Neuronal stem cell (in vitro differentiated cells): ENCODE measurements at regions not wholly inside any gene's neighbourhood (a gene's known extent, or its start where the extent isn't known, plus 50 kb on each side); places are given as distances from the start of the nearest gene placed in this dataset.

ENCODE experiments used
- DNase-seq: peaks from one replicate; pipeline ENCODE4 v3.0.0-alpha.2; 2013; ENCODE audit warnings: low spot score
- H2AFZ ChIP-seq: one replicate; pipeline ENCODE4 v1.6.1; 2013; ENCODE audit warnings: mild to moderate bottlenecking, low read length, inconsistent platforms
- H2AK5ac ChIP-seq: 2 replicates; pipeline ENCODE4 v1.6.1; 2013; ENCODE audit warnings: low read depth, mild to moderate bottlenecking, inconsistent platforms, low read length, moderate library complexity, mixed read lengths
- H2BK120ac ChIP-seq: 2 replicates; pipeline ENCODE4 v1.6.1; 2013; ENCODE audit warnings: low read depth, mild to moderate bottlenecking, inconsistent platforms, low read length, moderate library complexity, mixed read lengths
- H2BK12ac ChIP-seq: one replicate; pipeline ENCODE4 v1.6.1; 2013; ENCODE audit warnings: low read length, inconsistent platforms
- H2BK15ac ChIP-seq: 2 replicates; pipeline ENCODE4 v1.6.1; 2013; ENCODE audit warnings: mild to moderate bottlenecking, low read length, inconsistent platforms, mixed read lengths
- H2BK5ac ChIP-seq: one replicate; pipeline ENCODE4 v1.6.1; 2013; ENCODE audit warnings: inconsistent platforms, mild to moderate bottlenecking, low read length, moderate library complexity
- H3K14ac ChIP-seq: one replicate; pipeline ENCODE4 v1.6.1; 2013; ENCODE audit warnings: low read length, inconsistent platforms
- H3K18ac ChIP-seq: 2 replicates; pipeline ENCODE4 v1.6.1; 2013; ENCODE audit warnings: low read length, inconsistent platforms
- H3K23ac ChIP-seq: 2 replicates; pipeline ENCODE4 v1.6.1; 2013; ENCODE audit warnings: low read depth, mild to moderate bottlenecking, mixed read lengths, low read length, inconsistent platforms; ENCODE audit not compliant: poor library complexity
- H3K27ac ChIP-seq: replicated peaks from 3 replicates; pipeline ENCODE4 v1.5.1; 2013; ENCODE audit warnings: low read length, inconsistent platforms
- H3K27me3 ChIP-seq, 3 experiments: 2 replicates each; pipeline ENCODE4 v1.6.1; 2013; ENCODE audit warnings: low read length in 3 of 3, mild to moderate bottlenecking in 2 of 3, inconsistent platforms in 1 of 3, low read depth in 1 of 3, mixed read lengths in 1 of 3, moderate library complexity in 1 of 3; ENCODE audit not compliant: control insufficient read depth in 3 of 3, insufficient read depth in 3 of 3
- H3K36me3 ChIP-seq, 2 donors: replicated peaks in 1 of 2; 2 replicates each; pipeline ENCODE4 v1.6.1; 2013; ENCODE audit warnings: low read length in 2 of 2; ENCODE audit not compliant: control insufficient read depth in 2 of 2, insufficient read depth in 2 of 2
- H3K4ac ChIP-seq: 2 replicates; pipeline ENCODE4 v1.6.1; 2013; ENCODE audit warnings: inconsistent platforms, mild to moderate bottlenecking, low read length, moderate library complexity
- H3K4me1 ChIP-seq, 2 donors: 1 replicate in 1 of 2; 2 replicates in 1 of 2; pipeline ENCODE4 v1.6.1; 2013; ENCODE audit warnings: low read length in 2 of 2, low read depth in 1 of 2; ENCODE audit not compliant: control insufficient read depth in 2 of 2, insufficient read depth in 1 of 2
- H3K4me2 ChIP-seq: one replicate; pipeline ENCODE4 v1.6.1; 2013; ENCODE audit warnings: mild to moderate bottlenecking, low read length, inconsistent platforms; ENCODE audit not compliant: insufficient read depth, poor library complexity, severe bottlenecking
- H3K4me3 ChIP-seq, 2 donors: 2 replicates each; pipeline ENCODE4 v1.5.1; 2013; ENCODE audit warnings: low read length in 2 of 2, mild to moderate bottlenecking in 2 of 2, inconsistent platforms in 1 of 2, moderate library complexity in 1 of 2
- H3K79me1 ChIP-seq: one replicate; pipeline ENCODE4 v1.6.1; 2013; ENCODE audit warnings: low read depth, mild to moderate bottlenecking, inconsistent platforms, low read length, moderate library complexity
- H3K9ac ChIP-seq: one replicate; pipeline ENCODE4 v1.6.1; 2013; ENCODE audit warnings: mild to moderate bottlenecking, low read depth, low read length, inconsistent platforms; ENCODE audit not compliant: poor library complexity
- H3K9me3 ChIP-seq, 2 donors: replicated peaks in 1 of 2; 2 replicates each; pipeline versions ENCODE3 to v1.6.1; 2013; ENCODE audit warnings: low read length in 2 of 2, mild to moderate bottlenecking in 2 of 2, inconsistent platforms in 1 of 2, low read depth in 1 of 2, mixed read lengths in 1 of 2, moderate library complexity in 1 of 2; ENCODE audit not compliant: control insufficient read depth in 2 of 2, insufficient read depth in 1 of 2
- H4K8ac ChIP-seq: one replicate; pipeline ENCODE4 v1.6.1; 2013; ENCODE audit warnings: low read depth, mild to moderate bottlenecking, inconsistent platforms, low read length, moderate library complexity
- H4K91ac ChIP-seq: one replicate; pipeline ENCODE4 v1.6.1; 2013; ENCODE audit warnings: low read length, low read depth, mild to moderate bottlenecking, inconsistent platforms; ENCODE audit not compliant: poor library complexity
- WGBS, 2 donors: extraction: QIAGEN DNeasy Blood & Tissue Kit; methylation state at CpG; one replicate each; pipeline ENCODE4 v1.1.7; 2013; ENCODE audit warnings: missing lambda C conversion rate in 2 of 2, mixed read lengths in 1 of 2; ENCODE audit not compliant: insufficient read length in 2 of 2, insufficient replicate concordance in 1 of 2; ENCODE audit errors: extremely low coverage in 2 of 2; 5-methylcytosine and 5-hydroxymethylcytosine counted together

DNA sequence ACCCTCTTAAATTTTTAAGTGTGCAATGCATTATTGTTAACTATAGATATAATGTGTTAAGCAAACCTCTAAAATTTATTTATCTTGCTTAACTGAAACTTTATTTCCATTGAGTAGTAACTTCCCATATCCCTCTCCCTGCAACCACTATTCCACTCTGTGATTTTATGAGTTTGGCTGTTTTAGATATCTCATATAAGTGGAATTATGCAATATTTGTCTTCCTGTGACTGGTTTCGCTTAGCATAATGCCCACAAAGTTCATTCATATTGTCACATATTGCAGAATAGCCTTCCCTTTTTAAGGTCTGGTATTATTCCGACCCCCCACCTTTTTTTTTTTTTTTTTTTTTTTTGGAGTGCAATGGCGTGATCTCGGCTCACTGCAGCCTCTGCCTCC lies 247.6 kb downstream of the EMP1 start:
- Histone ChIP-seq H4K91ac (no peak overlapping the region), H3K36me3 (no peaks in the 10 kb centered on the region), H3K18ac (no peak overlapping the region), H3K27me3 (no peaks in the 10 kb centered on the region), H3K27ac (no peak overlapping the region), H3K23ac (no peak overlapping the region), H3K4me3 (no peak overlapping the region), H2BK120ac (no peak overlapping the region), H3K4me2 (no peak overlapping the region), H3K4me1 (no peaks in the 10 kb centered on the region), H3K9ac (no peak overlapping the region), H2BK15ac (no peak overlapping the region), H2AFZ (no peak overlapping the region), H2BK5ac (no peak overlapping the region), H3K79me1 (no peaks in the 10 kb centered on the region), H2AK5ac (no peak overlapping the region), H3K4ac (no peak overlapping the region), H3K14ac (no peak overlapping the region), H4K8ac (no peak overlapping the region), H3K9me3 (no peaks in the 10 kb centered on the region), H2BK12ac (no peak overlapping the region)
- DNase-seq, result no peak
- WGBS, 2 donors, result no CpG with 5 or more reads among the region's 4 CpGs

DNA sequence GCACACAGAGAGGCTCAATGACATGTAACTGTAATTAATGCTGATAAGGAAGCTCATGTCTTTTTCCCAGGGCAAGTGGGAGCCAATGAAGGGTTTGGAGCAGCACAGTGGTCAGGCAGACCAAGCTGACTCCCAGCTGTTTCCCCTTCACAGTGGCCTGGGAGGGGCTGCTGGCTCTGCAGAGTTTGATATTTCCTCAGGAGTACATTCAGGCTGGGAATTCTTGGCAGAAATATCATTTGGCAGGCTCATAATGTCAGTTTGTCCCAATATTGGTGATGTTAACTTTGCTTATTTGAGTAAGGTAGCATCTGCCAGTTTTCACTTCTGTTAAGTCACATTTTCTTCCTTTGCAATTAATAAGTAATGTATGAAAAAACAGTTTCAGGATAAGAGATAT lies 247.0 kb downstream of the EMP1 start:
- no peak overlapping the region for H3K27ac ChIP-seq
- no peak overlapping the region for H4K8ac ChIP-seq
- H3K4me2 ChIP-seq, result no peak overlapping the region
- H3K14ac ChIP-seq, result no peak overlapping the region
- no peaks in the 10 kb centered on the region for H3K9me3 ChIP-seq
- H3K23ac ChIP-seq, result no peak overlapping the region
- no peak for DNase-seq
- H2AK5ac ChIP-seq, result no peak overlapping the region
- no peak overlapping the region for H2BK5ac ChIP-seq
- no peak overlapping the region for H2AFZ ChIP-seq
- H3K4me1 ChIP-seq, result no peaks in the 10 kb centered on the region
- no peaks in the 10 kb centered on the region for H3K36me3 ChIP-seq
- H3K9ac ChIP-seq, result no peak overlapping the region
- no peak overlapping the region for H3K4ac ChIP-seq
- H3K27me3 ChIP-seq, result no peaks in the 10 kb centered on the region
- H2BK12ac ChIP-seq, result no peak overlapping the region
- no peak overlapping the region for H4K91ac ChIP-seq
- H2BK15ac ChIP-seq, result no peak overlapping the region
- H2BK120ac ChIP-seq, result no peak overlapping the region
- H3K18ac ChIP-seq, result no peak overlapping the region
- no peaks in the 10 kb centered on the region for H3K79me1 ChIP-seq
- no peak overlapping the region for H3K4me3 ChIP-seq

DNA sequence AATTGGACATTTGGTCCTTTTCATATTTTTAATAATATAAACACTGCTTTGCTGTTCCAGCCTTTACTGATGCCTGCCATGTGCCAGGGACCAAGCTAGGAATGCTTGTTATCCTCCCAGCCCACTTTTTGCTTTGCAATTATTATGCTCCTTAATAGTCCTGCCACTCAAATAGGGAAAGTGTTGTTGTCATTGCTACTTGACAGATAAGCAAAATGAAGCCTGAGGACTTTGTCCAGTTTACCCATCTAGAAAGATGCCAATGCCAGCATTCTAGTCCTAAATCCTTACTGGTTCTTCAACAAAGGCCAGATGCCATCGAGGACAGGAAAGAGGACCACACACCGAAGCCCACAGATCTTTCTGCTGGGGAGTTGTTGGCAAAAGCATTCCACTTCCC lies 246.5 kb downstream of the EMP1 start:
- no peak overlapping the region for H2AK5ac ChIP-seq
- H3K4ac ChIP-seq, result no peak overlapping the region
- H4K8ac ChIP-seq, result no peak overlapping the region
- no peak overlapping the region for H3K4me2 ChIP-seq
- no peak for DNase-seq
- H2BK12ac ChIP-seq, result no peak overlapping the region
- no peaks in the 10 kb centered on the region for H3K4me1 ChIP-seq
- no peak overlapping the region for H2BK120ac ChIP-seq
- no peak overlapping the region for H3K18ac ChIP-seq
- H3K36me3 ChIP-seq, result no peaks in the 10 kb centered on the region
- no peaks in the 10 kb centered on the region for H3K79me1 ChIP-seq
- H3K23ac ChIP-seq, result no peak overlapping the region
- no peaks in the 10 kb centered on the region for H3K27me3 ChIP-seq
- no peak overlapping the region for H3K4me3 ChIP-seq
- no peak overlapping the region for H2BK15ac ChIP-seq
- no CpG with 5 or more reads among the region's 2 CpGs for WGBS, 2 donors
- no peak overlapping the region for H2BK5ac ChIP-seq
- no peak overlapping the region for H3K14ac ChIP-seq
- H3K27ac ChIP-seq, result no peak overlapping the region
- no peak overlapping the region for H2AFZ ChIP-seq
- H3K9ac ChIP-seq, result no peak overlapping the region
- no peaks in the 10 kb centered on the region for H3K9me3 ChIP-seq
- H4K91ac ChIP-seq, result no peak overlapping the region

DNA sequence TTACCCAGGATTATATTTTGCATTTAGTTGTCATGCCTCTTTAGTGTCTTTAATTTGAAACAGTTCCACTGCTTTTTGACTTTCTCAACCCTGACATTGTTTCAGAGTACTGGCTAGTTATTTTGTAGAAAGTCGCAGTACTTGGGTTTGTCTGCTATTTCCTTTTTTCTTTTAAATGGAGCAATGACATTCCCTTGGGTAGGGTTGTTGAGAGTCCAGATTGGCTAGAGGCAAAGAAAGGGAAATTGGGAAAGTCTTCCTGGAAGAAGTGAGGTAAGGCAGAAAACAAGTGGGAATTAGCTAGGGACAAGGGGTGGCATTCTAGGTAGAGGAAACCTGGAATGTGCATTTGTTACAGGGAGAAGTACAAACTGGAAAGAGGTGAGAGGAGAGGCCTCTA lies 245.9 kb downstream of the EMP1 start:
- Histone ChIP-seq H2AK5ac (no peak overlapping the region), H3K4me2 (no peak overlapping the region), H3K27ac (no peak overlapping the region), H3K36me3 (no peaks in the 10 kb centered on the region), H4K8ac (no peak overlapping the region), H3K4me1 (no peaks in the 10 kb centered on the region), H3K4ac (no peak overlapping the region), H3K14ac (no peak overlapping the region), H2BK5ac (no peak overlapping the region), H2BK15ac (no peak overlapping the region), H3K9ac (no peak overlapping the region), H3K18ac (no peak overlapping the region), H3K27me3 (no peaks in the 10 kb centered on the region), H3K23ac (no peak overlapping the region), H2BK12ac (no peak overlapping the region), H2BK120ac (no peak overlapping the region), H3K4me3 (no peak overlapping the region), H2AFZ (no peak overlapping the region), H3K9me3 (no peaks in the 10 kb centered on the region), H4K91ac (no peak overlapping the region), H3K79me1 (no peaks in the 10 kb centered on the region)
- WGBS, 2 donors, result no CpG with 5 or more reads among the region's 1 CpG
- no peak for DNase-seq
